Endothelial cell of umbilical vein (primary cell): ENCODE measurements at regions not wholly inside any gene's neighbourhood (a gene's known extent, or its start where the extent isn't known, plus 50 kb on each side); places are given as distances from the start of the nearest gene placed in this dataset.
A peak's percentile ranks its signal among the peaks of the same experiment; 100 is the strongest.

ENCODE experiments used
- BruUV-seq: library from RNA; stranded (reverse); fragments of 400-500 nt; replicated peaks from 2 replicates; lab custom pipeline; 2021; lab: Mats Ljungman, UMichigan
- CTCF ChIA-PET: fragments of 300-600, 350-600 bp; sonication (Branson Sonifier 250); formaldehyde crosslinking; loops from one replicate; lab custom pipeline; 2021; ENCODE audit warnings: antibody characterized with exemption, inconsistent platforms; lab: Charles Lee
- POLR2A ChIA-PET: fragments of 300-600, 350-600 bp; sonication (Branson Sonifier 250); formaldehyde crosslinking; loops from one replicate; lab custom pipeline; 2021; ENCODE audit warnings: antibody characterized with exemption, inconsistent platforms; lab: Charles Lee
- DNase-seq: peaks from one replicate; pipeline ENCODE4 v3.0.0-alpha.2; 2011; ENCODE audit warnings: low read depth, low spot score
- FAIRE-seq: peaks from 2 replicates; lab custom pipeline; 2011; peaks lifted over from hg19 to GRCh38; lab: Jason Lieb, UNC
- H2AFZ ChIP-seq: 2 replicates; pipeline ENCODE4 v1.6.0; 2012; ENCODE audit warnings: low read depth, low read length, control low read depth, inconsistent platforms
- H3K27ac ChIP-seq: 2 replicates; pipeline ENCODE4 v1.5.1; 2011; ENCODE audit warnings: low read depth, mild to moderate bottlenecking, control low read depth, low read length, moderate library complexity; ENCODE audit not compliant: insufficient read depth
- H3K27me3 ChIP-seq, 2 experiments: 2 replicates each; pipeline versions ENCODE4 v1.6.0 to v1.6.1; 2011; ENCODE audit warnings: low read length in 2 of 2, mixed read lengths in 1 of 2; ENCODE audit not compliant: control insufficient read depth in 2 of 2, insufficient read depth in 2 of 2
- H3K36me3 ChIP-seq, 2 experiments: 2 replicates in 1 of 2; 3 replicates in 1 of 2; pipeline ENCODE4 v1.5.1; 2011; ENCODE audit warnings: low read length in 2 of 2, mild to moderate bottlenecking in 1 of 2, moderate library complexity in 1 of 2; ENCODE audit not compliant: control insufficient read depth in 2 of 2, insufficient read depth in 2 of 2; ENCODE audit errors: extremely low read depth in 1 of 2
- H3K4me1 ChIP-seq: 3 replicates; pipeline ENCODE4 v1.5.1; 2011; ENCODE audit warnings: mild to moderate bottlenecking, low read length; ENCODE audit not compliant: control insufficient read depth, insufficient read depth; ENCODE audit errors: extremely low read depth
- H3K4me2 ChIP-seq: 2 replicates; pipeline ENCODE4 v1.6.1; 2011; ENCODE audit warnings: low read length, control low read depth, mixed read lengths; ENCODE audit not compliant: insufficient read depth
- H3K4me3 ChIP-seq, 3 experiments: fragments of 200-600 bp in 1 of 3; sonication (generic), shearing (Covaris generic) in 1 of 3; replicated peaks in 1 of 3; 2 replicates each; pipeline ENCODE4 v1.5.1; 2011 to 2016; ENCODE audit warnings: control low read depth in 3 of 3, low read length in 3 of 3, mild to moderate bottlenecking in 2 of 3, inconsistent platforms in 1 of 3, low read depth in 1 of 3, moderate library complexity in 1 of 3; ENCODE audit not compliant: insufficient read depth in 1 of 3
- H3K79me2 ChIP-seq: 2 replicates; pipeline ENCODE4 v1.6.0; 2012; ENCODE audit warnings: low read length, inconsistent platforms; ENCODE audit not compliant: control insufficient read depth, insufficient read depth
- H3K9ac ChIP-seq: replicated peaks from 2 replicates; pipeline ENCODE3; 2011; ENCODE audit warnings: low read length, control low read depth; ENCODE audit not compliant: insufficient read depth; ENCODE audit errors: extremely low read depth
- H3K9me1 ChIP-seq: replicated peaks from 3 replicates; pipeline ENCODE4 v1.6.0; 2011; ENCODE audit warnings: mild to moderate bottlenecking, low read length; ENCODE audit not compliant: control insufficient read depth, insufficient read depth; ENCODE audit errors: extremely low read depth
- H3K9me3 ChIP-seq: replicated peaks from 2 replicates; pipeline ENCODE4 v1.5.1; 2012; ENCODE audit warnings: low read length, inconsistent platforms; ENCODE audit not compliant: control insufficient read depth, insufficient read depth
- H4K20me1 ChIP-seq: replicated peaks from 2 replicates; pipeline ENCODE3; 2011; ENCODE audit warnings: mild to moderate bottlenecking, low read length; ENCODE audit not compliant: control insufficient read depth, insufficient read depth; ENCODE audit errors: extremely low read depth
- CTCF ChIP-seq, 2 donors: IDR thresholded peaks; 1 replicate in 1 of 2; 2 replicates in 1 of 2; pipeline ENCODE4 v1.5.1; 2011; ENCODE audit warnings: low read length in 2 of 2, mild to moderate bottlenecking in 2 of 2, moderate library complexity in 2 of 2, control low read depth in 1 of 2, inconsistent platforms in 1 of 2, low read depth in 1 of 2; ENCODE audit not compliant: insufficient read depth in 1 of 2; ENCODE audit errors: extremely low read depth in 1 of 2
- EZH2 ChIP-seq: IDR thresholded peaks from 2 replicates; pipeline ENCODE4 v1.6.1; 2012; ENCODE audit warnings: borderline replicate concordance, low read depth, mild to moderate bottlenecking, moderate library complexity, low read length, inconsistent platforms; ENCODE audit not compliant: severe bottlenecking
- FOS ChIP-seq: IDR thresholded peaks from 2 replicates; pipeline ENCODE4 v1.6.1; 2011; ENCODE audit warnings: mild to moderate bottlenecking, low read length, moderate library complexity, borderline replicate concordance; ENCODE audit not compliant: insufficient read depth
- GATA2 ChIP-seq: IDR thresholded peaks from 2 replicates; pipeline ENCODE4 v1.7.0; 2011; ENCODE audit warnings: low read depth, mild to moderate bottlenecking, moderate library complexity, mixed read lengths, low read length; ENCODE audit not compliant: insufficient read length, insufficient read depth
- JUN ChIP-seq: IDR thresholded peaks from 2 replicates; pipeline ENCODE4 v1.6.1; 2011; ENCODE audit warnings: borderline replicate concordance, low read depth; ENCODE audit not compliant: insufficient read length, insufficient read depth
- MAX ChIP-seq: IDR thresholded peaks from 2 replicates; pipeline ENCODE4 v1.6.1; 2011; ENCODE audit not compliant: insufficient read depth, insufficient read length
- MYC ChIP-seq: IDR thresholded peaks from one replicate; pipeline ENCODE4 v1.6.1; 2011; ENCODE audit warnings: mild to moderate bottlenecking, low read depth, low read length
- POLR2A ChIP-seq: IDR thresholded peaks from 2 replicates; pipeline ENCODE4 v1.6.1; 2012; ENCODE audit warnings: low read depth, mild to moderate bottlenecking, control low read depth, low read length
- POLR2AphosphoS5 ChIP-seq: IDR thresholded peaks from 2 replicates; pipeline ENCODE4 v1.6.1; 2012; ENCODE audit warnings: low read depth, mild to moderate bottlenecking, control low read depth, low read length, moderate library complexity; ENCODE audit not compliant: insufficient read depth
- dilution Hi-C: fragments of 300-500 bp; cut with MboI; formaldehyde crosslinking; loops from one replicate; pipeline ENCODE4 v1.15.0; 2019; ENCODE audit warnings: low sequenced_read_pairs; ENCODE audit not compliant: extremely low pct_ligation_motif_present
- intact Hi-C: fragments of 100-400 bp; cut with micrococcal nuclease; formaldehyde crosslinking; loops from one replicate; pipeline ENCODE4 v1.10.0; 2022

- H3K4me2 ChIP-seq, result no peak overlapping the region
- dilution Hi-C loops, result no loop called here
- no peaks in the 10 kb centered on the region for H3K4me1 ChIP-seq
- H4K20me1 ChIP-seq, result no peaks in the 10 kb centered on the region
- H3K36me3 ChIP-seq, result no peaks in the 10 kb centered on the region
- H3K9me3 ChIP-seq, result no peaks in the 10 kb centered on the region
- no peak for FAIRE-seq
- TF ChIP-seq POLR2AphosphoS5 (no peak), CTCF (IDR thresholded peaks at IDR 0.05; ENCODE audit: extremely low read depth in 1 of 2, insufficient read depth in 1 of 2, low read depth in 1 of 2, low read length in 2 of 2) (peak in 1 of 2 donors; percentile 25)
- DNase-seq, result peak; percentile 34
- POLR2A ChIA-PET, result no interaction called here
- H3K27ac ChIP-seq, result no peak overlapping the region
- no peak overlapping the region for H3K4me3 ChIP-seq
- CTCF ChIA-PET, result interaction anchor here (1.0 to 2.4 kb wide), 7 partner anchors 10 to 606 kb away, joined by 4 to 15 read pairs (median 7); no protein-coding TSS in a partner anchor
- H3K9me1 ChIP-seq, result no peaks in the 10 kb centered on the region
- no peaks in the 10 kb centered on the region for H3K79me2 ChIP-seq
- H3K27me3 ChIP-seq, result no peaks in the 10 kb centered on the region
- no peak overlapping the region for H3K9ac ChIP-seq
- no peak overlapping the region for H2AFZ ChIP-seq
- intact Hi-C loops, result loop anchor here (1.0 kb wide), 1 partner anchor 193 kb away; no protein-coding TSS in a partner anchor
- no TSS peak for BruUV-seq
These were observed 87.0 kb downstream of the PLSCR2 start for GRCh38 chr3:146382386-146382785.

GRCh38 chr3:146380046-146380445 is 89.3 kb downstream of the PLSCR2 start:
- dilution Hi-C loops (no loop called here), intact Hi-C loops (no loop called here)
- Histone ChIP-seq H3K27ac (no peak overlapping the region), H2AFZ (no peak overlapping the region), H3K4me3 (no peak overlapping the region), H3K9me3 (no peaks in the 10 kb centered on the region), H3K9me1 (no peaks in the 10 kb centered on the region), H4K20me1 (no peaks in the 10 kb centered on the region), H3K27me3 (no peaks in the 10 kb centered on the region), H3K79me2 (no peaks in the 10 kb centered on the region), H3K4me1 (no peaks in the 10 kb centered on the region), H3K9ac (no peak overlapping the region), H3K36me3 (no peaks in the 10 kb centered on the region), H3K4me2 (no peak overlapping the region)
- no TSS peak for BruUV-seq
- FAIRE-seq, result no peak
- ChIA-PET POLR2A (no interaction called here), CTCF (no interaction called here)
- DNase-seq, result no peak
- TF ChIP-seq POLR2AphosphoS5 (no peak), POLR2A (no peak), MAX (no peak), JUN (no peak), MYC (no peak), FOS (no peak), GATA2 (no peak), CTCF (IDR thresholded peaks at IDR 0.05; ENCODE audit: extremely low read depth in 1 of 2, insufficient read depth in 1 of 2, low read depth in 1 of 2, low read length in 2 of 2) (no peak), EZH2 (no peak)
